Liver (tissue), 8 donors: ENCODE measurements at regions not wholly inside any gene's neighbourhood (a gene's known extent, or its start where the extent isn't known, plus 50 kb on each side); places are given as distances from the start of the nearest gene placed in this dataset.

Experiments
- DNase-seq: peaks from one replicate; pipeline ENCODE4 v3.0.0-alpha.2; 2017; ENCODE audit warnings: low spot score
- H3K27ac ChIP-seq, 2 donors: one replicate each; pipeline ENCODE4 v1.7.0; 2013; ENCODE audit warnings: inconsistent platforms in 2 of 2, low read length in 2 of 2, control low read depth in 1 of 2, low read depth in 1 of 2, mild to moderate bottlenecking in 1 of 2
- H3K27me3 ChIP-seq, 4 donors: one replicate each; pipeline versions ENCODE4 v1.6.1 to v1.7.0; 2013; ENCODE audit warnings: low read length in 3 of 4, inconsistent platforms in 1 of 4, mild to moderate bottlenecking in 1 of 4, moderate library complexity in 1 of 4; ENCODE audit not compliant: control insufficient read depth in 4 of 4, insufficient read depth in 4 of 4
- H3K36me3 ChIP-seq, 4 donors: one replicate each; pipeline versions ENCODE4 v1.6.1 to v1.7.0; 2013; ENCODE audit warnings: low read length in 3 of 4, mild to moderate bottlenecking in 3 of 4, low read depth in 1 of 4, moderate library complexity in 1 of 4; ENCODE audit not compliant: control insufficient read depth in 4 of 4, insufficient read depth in 3 of 4
- H3K4me1 ChIP-seq, 4 donors: one replicate each; pipeline versions ENCODE4 v1.6.1 to v1.7.0; 2013; ENCODE audit warnings: low read length in 3 of 4, mild to moderate bottlenecking in 3 of 4, moderate library complexity in 1 of 4; ENCODE audit not compliant: control insufficient read depth in 4 of 4, insufficient read depth in 4 of 4
- H3K4me3 ChIP-seq, 3 donors: one replicate each; pipeline versions ENCODE4 v1.6.1 to v1.7.0; 2013; ENCODE audit warnings: low read length in 3 of 3, control low read depth in 1 of 3, low read depth in 1 of 3, mild to moderate bottlenecking in 1 of 3
- H3K9ac ChIP-seq, 2 donors: one replicate each; pipeline ENCODE4 v1.7.0; 2013; ENCODE audit warnings: low read length in 2 of 2, mild to moderate bottlenecking in 2 of 2, moderate library complexity in 2 of 2, control low read depth in 1 of 2, low read depth in 1 of 2
- H3K9me3 ChIP-seq, 4 donors: one replicate each; pipeline versions ENCODE4 v1.6.1 to v1.7.0; 2013; ENCODE audit warnings: low read length in 3 of 4; ENCODE audit not compliant: control insufficient read depth in 4 of 4
- ATF3 ChIP-seq: IDR thresholded peaks from 2 replicates; pipeline ENCODE4 v1.6.1; 2016; ENCODE audit warnings: antibody characterized with exemption
- CTCF ChIP-seq: fragments of 150-350 bp; IDR thresholded peaks from 2 replicates; pipeline ENCODE4 v1.5.1; 2017; ENCODE audit warnings: improper control_type of control experiment, low read depth, low read length; ENCODE audit not compliant: missing input control
- EGR1 ChIP-seq, 2 donors: IDR thresholded peaks; 2 replicates each; pipeline ENCODE4 v1.6.1; 2016 to 2018; ENCODE audit warnings: antibody characterized with exemption in 2 of 2, low read depth in 2 of 2
- FOXA1 ChIP-seq: IDR thresholded peaks from 2 replicates; pipeline ENCODE4 v1.6.1; 2016; ENCODE audit warnings: antibody characterized with exemption
- FOXA2 ChIP-seq: IDR thresholded peaks from 2 replicates; pipeline ENCODE4 v1.6.1; 2016; ENCODE audit warnings: antibody characterized with exemption
- GABPA ChIP-seq, 2 donors: IDR thresholded peaks in 1 of 2; conservative IDR thresholded peaks in 1 of 2; 2 replicates each; pipeline ENCODE4 v1.6.1; 2016; ENCODE audit warnings: antibody characterized with exemption in 2 of 2, mild to moderate bottlenecking in 1 of 2, moderate library complexity in 1 of 2
- HNF4A ChIP-seq, 2 donors: conservative IDR thresholded peaks; 2 replicates each; pipeline ENCODE4 v1.6.1; 2016; ENCODE audit warnings: antibody characterized with exemption in 2 of 2, mild to moderate bottlenecking in 2 of 2
- HNF4G ChIP-seq: IDR thresholded peaks from 2 replicates; pipeline ENCODE4 v1.6.1; 2016; ENCODE audit warnings: antibody characterized with exemption
- JUND ChIP-seq, 2 donors: IDR thresholded peaks; 2 replicates each; pipeline ENCODE4 v1.6.1; 2016; ENCODE audit warnings: antibody characterized with exemption in 2 of 2
- MAX ChIP-seq: IDR thresholded peaks from 2 replicates; pipeline ENCODE4 v1.6.1; 2016; ENCODE audit warnings: antibody characterized with exemption
- NR2F2 ChIP-seq: IDR thresholded peaks from 2 replicates; pipeline ENCODE4 v1.6.1; 2016; ENCODE audit warnings: antibody characterized with exemption
- RAD21 ChIP-seq, 2 donors: IDR thresholded peaks; 2 replicates each; pipeline ENCODE4 v1.6.1; 2016; ENCODE audit warnings: antibody characterized with exemption in 2 of 2, mild to moderate bottlenecking in 2 of 2
- REST ChIP-seq: IDR thresholded peaks from 2 replicates; pipeline ENCODE4 v1.6.1; 2016; ENCODE audit warnings: antibody characterized with exemption, mild to moderate bottlenecking
- RXRA ChIP-seq, 2 donors: IDR thresholded peaks; 2 replicates each; pipeline ENCODE4 v1.6.1; 2017 to 2018; ENCODE audit warnings: antibody characterized with exemption in 2 of 2, mild to moderate bottlenecking in 1 of 2
- SP1 ChIP-seq: IDR thresholded peaks from 2 replicates; pipeline ENCODE4 v1.6.1; 2018; ENCODE audit warnings: antibody characterized with exemption, mild to moderate bottlenecking
- TAF1 ChIP-seq: conservative IDR thresholded peaks from 2 replicates; pipeline ENCODE4 v1.6.1; 2016; ENCODE audit warnings: antibody characterized with exemption, mild to moderate bottlenecking
- YY1 ChIP-seq: IDR thresholded peaks from 2 replicates; pipeline ENCODE4 v1.6.1; 2016; ENCODE audit warnings: antibody characterized with exemption, mild to moderate bottlenecking
- ZBTB33 ChIP-seq: IDR thresholded peaks from 2 replicates; pipeline ENCODE4 v1.6.1; 2016; ENCODE audit warnings: antibody characterized with exemption
- WGBS: extraction: QIAGEN DNeasy Blood & Tissue Kit; methylation state at CpG from one replicate; pipeline ENCODE4 v1.1.7; 2013; 5-methylcytosine and 5-hydroxymethylcytosine counted together
- donor health status: healthy.
- donor health status: healthy.
- donor health status: healthy.
- donor health status: healthy.
- donor health status: healthy.

GRCh38 chr10:112026438-112026837 is 157.1 kb downstream of the GPAM start:
- Histone ChIP-seq H3K4me3 (no peak overlapping the region), H3K4me1 (no peaks in the 10 kb centered on the region), H3K9ac (no peak overlapping the region), H3K27ac (no peak overlapping the region), H3K9me3 (peaks cover 0 to 4% (median 3%) of the 10 kb centered on the region in 4 donors), H3K36me3 (peaks cover 0 to 2% (median 0%) of the 10 kb centered on the region in 4 donors), H3K27me3 (no peaks in the 10 kb centered on the region)
- peak; percentile 11 to 53 for TF ChIP-seq RAD21 (IDR thresholded peaks at IDR 0.05)
- no peak for TF ChIP-seq FOXA1
- 88% methylated on average over 4 of the region's 4 CpGs for WGBS
- no peak for DNase-seq

GRCh38 chr10:112027731-112028280 is 155.8 kb downstream of the GPAM start:
- Histone ChIP-seq H3K27me3 (no peaks in the 10 kb centered on the region), H3K9me3 (peaks cover 2 to 8% (median 5%) of the 10 kb centered on the region in 4 donors), H3K27ac (no peak overlapping the region), H3K4me1 (no peaks in the 10 kb centered on the region), H3K4me3 (no peak overlapping the region), H3K9ac (no peak overlapping the region), H3K36me3 (peaks cover 0 to 4% (median 0%) of the 10 kb centered on the region in 4 donors)
- TF ChIP-seq NR2F2: no peak
- no peak for TF ChIP-seq TAF1
- TF ChIP-seq MAX: no peak
- TF ChIP-seq JUND (IDR thresholded peaks at IDR 0.05): no peak
- no peak for TF ChIP-seq GABPA (IDR thresholded peaks at IDR 0.05 in 1 of 2, conservative IDR thresholded peaks at IDR 0.05 in 1 of 2)
- no peak for TF ChIP-seq REST
- TF ChIP-seq ZBTB33: no peak
- TF ChIP-seq FOXA1: no peak
- no peak for TF ChIP-seq FOXA2
- TF ChIP-seq HNF4A (conservative IDR thresholded peaks at IDR 0.05): no peak
- TF ChIP-seq EGR1 (IDR thresholded peaks at IDR 0.05; ENCODE audit: low read depth in 2 of 2): no peak
- TF ChIP-seq CTCF: no peak
- TF ChIP-seq RAD21 (IDR thresholded peaks at IDR 0.05): no peak
- no peak for TF ChIP-seq SP1
- TF ChIP-seq HNF4G: no peak
- no peak for TF ChIP-seq YY1
- no peak for TF ChIP-seq RXRA (IDR thresholded peaks at IDR 0.05)
- TF ChIP-seq ATF3: no peak
- DNase-seq: no peak
- 92% methylated on average over 4 of the region's 4 CpGs for WGBS
